ENCODE measurements at regions not wholly inside any gene's neighbourhood (a gene's known extent, or its start where the extent isn't known, plus 50 kb on each side); places are given as distances from the start of the nearest gene placed in this dataset.

GRCh38 chr3:24006-24405, 172.6 kb upstream of the CHL1 start:
- TF ChIP-seq EZH2 (IDR thresholded peaks at IDR 0.05; ENCODE audit: insufficient read depth, poor library complexity, severe bottlenecking) (no peak), EZH2phosphoT487 (IDR thresholded peaks at IDR 0.05; ENCODE audit: insufficient read depth, low read depth) (no peak)
